ENCODE measurements at regions not wholly inside any gene's neighbourhood (a gene's known extent, or its start where the extent isn't known, plus 50 kb on each side); places are given as distances from the start of the nearest gene placed in this dataset.

DNA sequence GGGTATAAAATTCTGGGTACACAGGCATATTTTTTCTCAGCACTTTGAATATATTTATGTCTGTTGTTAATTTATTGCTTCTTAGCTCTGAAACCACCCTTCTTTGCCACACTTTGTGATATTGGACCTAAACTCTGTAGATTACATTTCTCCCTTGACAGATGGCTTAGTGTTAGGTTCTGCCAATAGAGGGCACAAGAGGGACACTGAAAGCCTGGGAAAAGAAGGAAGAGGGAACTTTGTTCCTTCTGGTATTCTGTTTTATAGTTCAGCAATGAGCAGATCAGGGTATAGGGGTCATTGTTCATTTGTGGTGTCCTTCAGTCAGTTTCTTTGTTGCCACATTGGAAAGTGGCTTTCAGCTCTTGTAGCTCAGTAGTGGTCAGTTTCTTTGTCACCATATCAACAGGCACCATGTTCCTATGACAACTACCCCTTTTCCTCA, 423.5 kb upstream of the PROX1 start:
- Mint-ChIP-seq H3K4me1 (no peaks in the 10 kb centered on the region), H3K27ac (no peak overlapping the region), H3K9me3 (ENCODE audit: low read depth) (peaks cover 5% of the 10 kb centered on the region), H3K27me3 (no peaks in the 10 kb centered on the region), H3K4me3 (no peak overlapping the region), H3K36me3 (no peaks in the 10 kb centered on the region)
- DNase-seq (no peak), ATAC-seq (no peak)
- CTCF ChIA-PET: no interaction called here

DNA sequence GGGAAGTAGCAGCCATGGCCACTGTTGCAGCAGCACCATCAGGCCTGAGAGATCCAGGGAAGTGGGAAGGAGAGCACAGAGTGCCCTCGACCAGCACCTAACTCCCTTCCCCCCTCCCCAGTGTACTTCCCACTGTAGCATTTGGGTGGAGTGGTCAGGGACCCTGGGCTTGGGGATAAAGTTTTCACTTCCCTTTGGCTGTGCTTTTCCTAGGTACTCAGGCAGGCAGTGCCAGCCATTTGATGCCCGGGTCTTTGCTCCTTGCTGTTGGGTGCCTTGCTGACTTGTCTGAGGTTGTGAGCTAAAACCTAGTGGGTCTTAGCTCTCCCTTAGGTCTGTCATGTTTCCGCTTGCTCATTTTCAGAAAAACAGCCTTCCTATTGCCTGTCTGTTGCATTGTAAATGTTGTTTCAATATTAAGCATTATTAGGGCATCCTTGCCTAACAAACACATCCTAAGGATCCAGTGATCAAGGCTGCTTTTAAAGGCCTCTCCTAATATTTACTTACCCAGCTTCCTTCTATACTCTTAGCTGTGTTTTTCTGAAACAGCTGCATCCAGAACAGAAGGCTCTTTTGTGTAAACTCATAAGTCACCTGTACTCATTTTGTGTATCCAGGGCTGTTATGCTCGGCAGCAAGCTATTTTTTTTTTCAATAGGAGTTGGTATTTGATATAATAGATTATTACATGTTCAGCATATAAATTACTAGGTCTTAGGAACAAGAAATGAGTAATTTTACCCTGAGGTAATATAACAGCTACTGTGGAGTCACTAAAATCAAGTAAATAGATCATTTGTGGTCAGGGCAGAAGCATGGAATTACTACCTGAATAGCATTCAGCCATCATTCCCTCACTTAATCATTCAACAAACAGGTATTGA, 418.6 kb upstream of the PROX1 start:
- Mint-ChIP-seq H3K4me3 (no peak overlapping the region), H3K9me3 (ENCODE audit: low read depth) (peaks cover 5% of the 10 kb centered on the region), H3K27ac (no peak overlapping the region), H3K4me1 (no peaks in the 10 kb centered on the region), H3K27me3 (no peaks in the 10 kb centered on the region), H3K36me3 (no peaks in the 10 kb centered on the region)
- CTCF ChIA-PET: no interaction called here
- DNase-seq (no peak), ATAC-seq (no peak)

DNA sequence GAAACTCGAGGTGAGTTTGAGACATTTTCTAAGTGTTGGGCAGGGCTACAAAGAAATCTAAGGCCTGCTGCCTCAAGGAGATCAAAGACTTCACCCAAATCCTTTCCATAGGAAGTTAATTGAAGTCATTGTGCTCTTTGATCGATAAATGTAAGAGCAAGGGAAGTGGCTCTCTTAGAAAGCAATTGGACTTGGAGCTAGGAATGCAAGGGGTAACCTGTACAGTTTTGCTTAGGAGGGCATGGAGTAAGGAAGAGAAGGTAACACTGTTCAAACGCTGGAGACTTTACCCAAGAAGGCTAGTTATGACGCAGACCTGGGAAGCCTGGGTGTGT, 418.0 kb upstream of the PROX1 start:
- DNase-seq (no peak), ATAC-seq (no peak)
- Mint-ChIP-seq H3K27ac (no peak overlapping the region), H3K9me3 (ENCODE audit: low read depth) (peaks cover 5% of the 10 kb centered on the region), H3K36me3 (no peaks in the 10 kb centered on the region), H3K27me3 (no peaks in the 10 kb centered on the region), H3K4me3 (no peak overlapping the region), H3K4me1 (no peaks in the 10 kb centered on the region)
- CTCF ChIA-PET: no interaction called here

DNA sequence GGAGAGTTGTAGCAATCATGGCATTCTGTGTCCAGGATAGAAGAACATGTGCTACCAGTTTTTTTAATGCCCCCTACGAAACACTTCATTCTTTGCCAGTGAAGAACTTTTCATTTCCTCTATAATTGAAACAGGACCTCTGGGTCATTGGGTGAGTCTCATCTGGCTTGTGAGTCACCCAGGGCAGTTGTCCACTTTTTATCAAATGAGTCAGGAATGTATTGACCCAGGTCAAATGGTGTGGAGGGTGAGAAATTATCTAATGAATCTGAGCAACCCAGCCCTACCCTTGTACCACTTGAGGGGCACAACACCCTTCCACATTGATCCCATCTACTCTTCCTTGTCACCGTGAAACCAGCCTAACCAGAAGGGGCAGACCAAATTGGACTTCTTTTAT, 417.3 kb upstream of the PROX1 start:
- CTCF ChIA-PET: no interaction called here
- Mint-ChIP-seq H3K36me3 (no peaks in the 10 kb centered on the region), H3K4me3 (no peak overlapping the region), H3K27me3 (no peaks in the 10 kb centered on the region), H3K9me3 (ENCODE audit: low read depth) (peaks cover 5% of the 10 kb centered on the region), H3K27ac (no peak overlapping the region), H3K4me1 (no peaks in the 10 kb centered on the region)
- ATAC-seq: no peak
- no peak for DNase-seq

DNA sequence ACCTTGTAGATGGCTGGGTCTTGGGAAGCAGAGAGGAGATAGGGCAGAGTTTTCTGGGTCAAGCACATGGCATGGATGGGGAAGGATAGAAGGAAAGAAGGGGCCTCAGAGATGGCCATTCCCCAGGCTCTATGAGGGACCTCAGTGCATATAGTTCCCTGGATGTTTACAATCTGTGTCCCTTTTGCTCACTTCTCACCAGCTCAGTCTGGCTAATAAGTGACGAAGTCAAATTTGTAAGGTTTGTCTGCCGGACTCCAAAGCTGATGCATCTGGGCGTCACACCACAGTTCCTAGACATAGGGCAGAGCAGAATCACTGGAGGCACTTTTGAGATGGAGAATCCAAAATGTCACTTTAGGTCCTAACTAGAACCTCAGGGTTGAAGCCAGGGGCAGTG, 416.4 kb upstream of the PROX1 start:
- H3K36me3 Mint-ChIP-seq: no peaks in the 10 kb centered on the region
- H3K27ac Mint-ChIP-seq: no peak overlapping the region
- H3K27me3 Mint-ChIP-seq: no peaks in the 10 kb centered on the region
- H3K4me1 Mint-ChIP-seq: no peaks in the 10 kb centered on the region
- CTCF ChIA-PET: no interaction called here
- ATAC-seq: no peak
- no peak for DNase-seq
- H3K9me3 Mint-ChIP-seq (ENCODE audit: low read depth): peaks cover 1% of the 10 kb centered on the region
- H3K4me3 Mint-ChIP-seq: no peak overlapping the region

DNA sequence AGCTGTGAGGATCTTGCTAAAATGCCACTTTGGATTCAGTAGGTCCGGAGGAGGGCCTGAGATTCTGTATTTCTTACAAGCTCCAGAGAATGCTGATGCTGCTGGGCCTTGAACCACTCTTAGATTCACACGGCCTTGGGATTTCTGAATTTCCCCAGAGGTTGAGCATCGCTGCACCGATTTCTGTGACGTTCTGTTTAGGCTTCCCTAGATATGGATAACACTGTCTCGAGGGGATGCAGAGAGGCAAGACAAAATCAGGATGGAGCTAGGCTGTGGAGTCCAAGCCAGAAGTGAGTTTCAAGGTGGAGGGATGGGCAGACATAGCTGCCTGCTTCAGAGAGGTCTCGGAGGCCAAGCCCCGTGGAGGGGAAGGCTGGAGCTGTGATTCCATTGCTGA, 415.9 kb upstream of the PROX1 start:
- CTCF ChIA-PET: no interaction called here
- DNase-seq (no peak), ATAC-seq (no peak)
- H3K27ac Mint-ChIP-seq: no peak overlapping the region
- no peak overlapping the region for H3K4me3 Mint-ChIP-seq
- H3K9me3 Mint-ChIP-seq (ENCODE audit: low read depth): no peaks in the 10 kb centered on the region
- no peaks in the 10 kb centered on the region for H3K36me3 Mint-ChIP-seq
- H3K4me1 Mint-ChIP-seq: no peaks in the 10 kb centered on the region
- H3K27me3 Mint-ChIP-seq: no peaks in the 10 kb centered on the region

DNA sequence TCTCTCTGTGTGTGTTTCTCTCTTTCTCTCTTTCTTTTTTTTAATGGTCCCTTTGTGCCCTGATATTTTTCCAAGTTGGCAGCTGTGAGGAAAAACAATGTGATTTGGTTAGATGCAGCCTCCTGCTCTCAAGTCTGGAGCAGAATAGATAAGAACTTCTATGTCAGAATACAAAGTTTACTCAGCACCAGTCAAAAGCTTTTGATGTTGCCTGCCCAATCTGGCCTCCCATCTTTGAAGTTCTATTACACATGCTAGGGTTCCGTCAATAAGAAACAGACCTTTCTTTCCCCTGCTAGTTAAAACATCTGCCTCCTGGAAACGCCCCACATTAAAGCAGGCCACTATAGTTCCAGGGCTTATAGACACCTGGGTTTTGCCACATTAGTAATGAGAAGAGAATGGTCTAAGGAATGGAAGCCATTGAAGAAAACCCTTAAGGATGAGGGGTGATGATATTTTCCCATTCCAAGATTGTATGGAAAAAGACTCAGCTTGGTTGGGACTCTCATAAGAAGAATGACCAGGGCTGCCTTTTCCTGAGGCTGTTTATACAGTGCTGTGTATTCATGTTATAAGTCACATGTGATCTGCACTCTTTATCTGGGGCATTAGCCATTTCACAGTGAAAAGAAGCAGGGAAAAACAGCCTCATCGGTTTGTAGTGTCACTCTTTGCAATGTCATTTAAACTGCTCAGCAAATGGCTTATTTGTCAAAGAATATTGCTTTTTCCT, 414.7 kb upstream of the PROX1 start:
- H3K9me3 Mint-ChIP-seq (ENCODE audit: low read depth): no peaks in the 10 kb centered on the region
- H3K27ac Mint-ChIP-seq: no peak overlapping the region
- no peaks in the 10 kb centered on the region for H3K27me3 Mint-ChIP-seq
- ATAC-seq (no peak), DNase-seq (no peak)
- H3K4me3 Mint-ChIP-seq: no peak overlapping the region
- H3K4me1 Mint-ChIP-seq: no peaks in the 10 kb centered on the region
- no peaks in the 10 kb centered on the region for H3K36me3 Mint-ChIP-seq
- CTCF ChIA-PET: no interaction called here

DNA sequence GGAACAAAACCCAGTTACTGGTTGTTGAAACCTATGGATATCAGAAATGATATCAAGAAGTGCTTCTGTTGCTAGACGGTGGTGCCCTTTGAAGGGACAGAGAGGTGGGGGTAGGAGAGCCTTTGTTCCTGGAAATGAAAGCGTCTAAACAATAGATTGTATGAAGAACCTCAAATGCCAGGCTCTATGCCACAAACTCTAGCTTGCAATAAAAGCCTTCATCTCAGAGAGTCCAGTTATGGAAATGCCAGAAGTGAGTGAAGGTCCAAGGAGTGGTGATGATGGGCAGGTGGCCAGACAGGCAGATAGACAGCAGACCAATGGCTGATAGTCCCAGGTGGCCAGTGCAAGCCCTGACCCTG, 414.1 kb upstream of the PROX1 start:
- Mint-ChIP-seq H3K9me3 (ENCODE audit: low read depth) (no peaks in the 10 kb centered on the region), H3K27me3 (no peaks in the 10 kb centered on the region), H3K4me1 (no peaks in the 10 kb centered on the region), H3K27ac (no peak overlapping the region), H3K36me3 (no peaks in the 10 kb centered on the region), H3K4me3 (no peak overlapping the region)
- CTCF ChIA-PET: no interaction called here
- no peak for DNase-seq
- no peak for ATAC-seq

DNA sequence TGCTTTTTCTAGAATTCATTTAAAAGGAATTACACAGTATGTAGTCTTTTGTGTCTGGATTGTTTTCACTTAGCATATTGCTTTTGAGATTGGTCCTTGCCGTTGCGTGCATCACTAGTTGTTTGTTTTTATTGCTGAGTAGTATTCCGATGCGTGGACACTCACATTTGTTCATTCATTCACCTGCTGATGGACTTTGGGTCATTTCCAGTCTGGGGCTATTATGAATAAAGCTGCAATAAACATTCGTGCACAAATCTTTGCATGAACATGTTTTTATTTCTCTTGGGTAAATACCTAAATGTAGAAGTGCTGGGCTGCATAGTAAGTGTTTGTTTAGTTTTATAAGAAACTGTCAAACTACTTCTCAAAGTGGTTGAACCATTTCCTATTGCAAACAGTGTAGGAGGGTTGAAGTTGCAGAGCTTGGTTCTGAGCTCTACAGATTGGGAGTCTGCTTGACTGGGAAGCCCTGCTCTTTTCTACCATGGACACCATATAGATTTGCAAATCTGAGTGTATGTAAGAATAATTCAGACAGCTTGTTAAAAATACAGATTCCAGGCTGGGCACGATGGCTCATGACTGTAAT, 404.7 kb upstream of the PROX1 start:
- no peak for DNase-seq
- CTCF ChIA-PET: no interaction called here
- H3K9me3 Mint-ChIP-seq (ENCODE audit: low read depth): no peaks in the 10 kb centered on the region
- no peaks in the 10 kb centered on the region for H3K4me1 Mint-ChIP-seq
- H3K4me3 Mint-ChIP-seq: no peak overlapping the region
- H3K36me3 Mint-ChIP-seq: no peaks in the 10 kb centered on the region
- no peaks in the 10 kb centered on the region for H3K27me3 Mint-ChIP-seq
- no peak for ATAC-seq
- H3K27ac Mint-ChIP-seq: no peak overlapping the region

DNA sequence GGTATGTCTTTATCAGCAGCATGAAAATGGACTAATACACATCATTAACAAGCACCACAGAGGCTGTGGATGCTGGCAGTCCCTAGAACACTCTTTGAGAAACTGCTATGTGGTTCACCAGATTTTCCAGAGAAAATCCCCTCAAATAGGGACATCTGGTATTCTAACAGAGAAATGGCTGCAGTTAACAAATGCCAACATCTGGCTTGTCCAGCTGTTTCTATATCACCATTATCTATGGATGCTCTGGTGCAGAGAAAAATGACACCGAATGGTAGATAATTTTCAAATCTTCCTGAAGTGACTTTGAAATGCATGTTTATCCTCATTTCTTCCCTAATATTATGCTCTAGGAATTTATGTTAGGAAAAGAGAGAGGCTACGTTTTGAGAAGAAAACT, 403.5 kb upstream of the PROX1 start:
- H3K9me3 Mint-ChIP-seq (ENCODE audit: low read depth): no peaks in the 10 kb centered on the region

DNA sequence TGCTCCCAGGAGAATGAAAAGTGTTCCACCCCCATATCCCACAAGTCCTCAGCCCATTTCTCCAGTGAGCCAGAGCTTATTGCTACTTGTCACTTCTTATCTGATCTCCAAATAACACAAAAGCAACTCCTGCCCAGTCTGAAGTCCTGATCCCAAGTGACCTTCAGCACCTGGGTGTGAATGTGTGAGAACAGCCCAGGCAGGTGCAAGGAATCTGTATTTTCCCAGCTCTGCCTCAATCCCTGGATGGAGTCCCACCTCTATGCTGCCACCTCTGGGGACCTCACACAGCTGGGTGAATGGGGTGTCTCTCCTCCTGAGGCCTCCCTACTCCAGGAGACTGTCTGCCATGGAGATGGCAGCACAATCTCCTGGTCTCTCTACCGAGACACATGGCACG, 402.4 kb upstream of the PROX1 start:
- H3K9me3 Mint-ChIP-seq (ENCODE audit: low read depth): no peaks in the 10 kb centered on the region
- DNase-seq (no peak), ATAC-seq (no peak)
- no peaks in the 10 kb centered on the region for H3K27me3 Mint-ChIP-seq
- CTCF ChIA-PET: no interaction called here
- no peak overlapping the region for H3K27ac Mint-ChIP-seq
- H3K36me3 Mint-ChIP-seq: no peaks in the 10 kb centered on the region
- no peaks in the 10 kb centered on the region for H3K4me1 Mint-ChIP-seq
- H3K4me3 Mint-ChIP-seq: no peak overlapping the region

More for the DNA sequence above, 403.5 kb upstream of the PROX1 start:
- Mint-ChIP-seq H3K4me1 (no peaks in the 10 kb centered on the region), H3K27ac (no peak overlapping the region), H3K4me3 (no peak overlapping the region), H3K27me3 (no peaks in the 10 kb centered on the region), H3K36me3 (no peaks in the 10 kb centered on the region)
- CTCF ChIA-PET: no interaction called here
- ATAC-seq (no peak), DNase-seq (no peak)

DNA sequence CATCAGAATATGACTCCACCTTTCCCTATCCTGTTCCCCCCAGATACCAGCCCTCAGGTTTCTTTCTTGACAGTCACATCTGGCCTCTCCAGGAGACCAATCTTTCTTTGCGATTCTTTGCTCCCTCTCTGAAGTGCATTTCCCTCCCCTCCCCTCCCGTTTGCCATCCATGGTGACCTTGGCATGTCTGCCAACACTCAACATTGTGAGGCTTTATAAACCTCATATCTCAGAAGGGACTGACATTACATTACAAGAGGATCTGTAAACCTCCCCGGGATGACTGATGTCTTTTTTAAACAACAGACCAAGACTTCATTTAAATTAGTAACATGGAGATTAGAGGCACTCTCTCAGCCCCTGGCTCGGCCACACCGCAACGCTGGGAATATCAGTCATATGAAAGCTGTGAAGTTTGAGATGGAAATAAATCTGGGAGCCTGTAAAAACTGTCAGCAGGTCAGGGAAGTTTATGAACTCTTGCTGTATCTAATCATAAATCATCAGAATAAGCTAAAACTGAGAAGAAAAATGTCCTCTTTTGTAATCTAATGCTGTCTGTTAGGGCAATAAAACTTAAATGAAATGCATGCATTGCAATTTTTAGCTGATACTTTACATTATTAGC, 401.7 kb upstream of the PROX1 start:
- Mint-ChIP-seq H3K27ac (no peak overlapping the region), H3K36me3 (no peaks in the 10 kb centered on the region), H3K4me3 (no peak overlapping the region), H3K4me1 (no peaks in the 10 kb centered on the region), H3K9me3 (ENCODE audit: low read depth) (no peaks in the 10 kb centered on the region), H3K27me3 (no peaks in the 10 kb centered on the region)
- ATAC-seq (no peak), DNase-seq (no peak)
- CTCF ChIA-PET: no interaction called here

DNA sequence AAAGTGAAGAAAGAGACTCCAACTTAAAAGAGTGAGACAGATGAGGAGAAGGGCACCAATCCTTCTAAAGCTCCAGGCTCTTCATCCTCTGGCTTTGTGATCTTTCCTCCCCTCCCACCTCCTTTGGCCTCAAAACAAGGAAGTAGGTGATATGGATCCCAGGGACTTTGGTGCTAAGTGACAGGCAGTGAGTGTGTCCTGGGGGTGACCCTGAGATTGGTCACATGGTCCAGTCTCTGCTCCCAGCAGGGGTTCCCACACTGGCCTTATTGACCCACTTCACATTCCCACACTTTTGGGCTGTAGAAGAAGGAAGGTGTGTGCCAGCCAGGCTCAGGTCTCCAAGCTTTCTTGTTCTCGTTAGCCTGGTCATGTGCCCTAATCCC, 401.2 kb upstream of the PROX1 start:
- no peaks in the 10 kb centered on the region for H3K36me3 Mint-ChIP-seq
- CTCF ChIA-PET: no interaction called here
- no peak overlapping the region for H3K4me3 Mint-ChIP-seq
- no peaks in the 10 kb centered on the region for H3K4me1 Mint-ChIP-seq
- no peak for ATAC-seq
- no peak overlapping the region for H3K27ac Mint-ChIP-seq
- no peaks in the 10 kb centered on the region for H3K9me3 Mint-ChIP-seq (ENCODE audit: low read depth)
- H3K27me3 Mint-ChIP-seq: no peaks in the 10 kb centered on the region
- no peak for DNase-seq

DNA sequence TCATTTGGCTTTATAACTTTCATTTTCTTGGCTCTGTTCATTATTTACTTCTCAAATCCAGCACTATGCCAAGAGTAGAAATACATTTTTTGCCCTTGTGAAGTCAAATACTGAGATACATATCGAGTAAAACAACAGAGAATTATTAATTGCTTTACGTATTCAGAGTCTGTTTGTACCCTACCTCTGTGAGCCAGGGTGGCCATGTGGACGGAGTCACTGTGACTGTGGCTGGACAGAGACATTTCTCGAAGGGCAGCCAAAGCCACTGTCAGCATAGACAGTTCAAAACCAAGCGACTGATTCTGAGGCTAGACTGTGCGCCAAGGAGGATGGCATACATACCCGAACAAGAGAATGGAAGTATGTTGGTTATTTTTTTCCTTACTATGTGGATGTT, 391.0 kb upstream of the PROX1 start:
- DNase-seq (no peak), ATAC-seq (no peak)
- Mint-ChIP-seq H3K27me3 (no peaks in the 10 kb centered on the region), H3K36me3 (no peaks in the 10 kb centered on the region), H3K4me3 (no peak overlapping the region), H3K27ac (no peak overlapping the region), H3K9me3 (ENCODE audit: low read depth) (no peaks in the 10 kb centered on the region), H3K4me1 (no peaks in the 10 kb centered on the region)
- CTCF ChIA-PET: no interaction called here

Measured in activated CD8-positive, alpha-beta memory T cell treated with anti-CD3 and anti-CD28 coated beads, Interleukin-2, amount 10 ng/mL, durations not matched to agents 7 days and 5 days (primary cell).